Femur (tissue), 1 donor: ENCODE measurements at regions not wholly inside any gene's neighbourhood (a gene's known extent, or its start where the extent isn't known, plus 50 kb on each side); places are given as distances from the start of the nearest gene placed in this dataset.

ENCODE experiments used
- DNase-seq: peaks from one replicate; pipeline ENCODE4 v3.0.0-alpha.2; 2017

- DNase-seq, result no peak
Measured at GRCh38 chr2:58879834-58880233, 638.7 kb upstream of the FANCL start.

- DNase-seq, result no peak
Measured at GRCh38 chr2:58878778-58879177, 637.7 kb upstream of the FANCL start.

- peak; percentile 33 for DNase-seq
Measured at GRCh38 chr2:58876126-58876525, 635.0 kb upstream of the FANCL start.

- peak; percentile 34 for DNase-seq
Measured at GRCh38 chr2:58875436-58875835, 634.3 kb upstream of the FANCL start.

GRCh38 chr2:58871469-58872142, 630.5 kb upstream of the FANCL start:
- no peak for DNase-seq

- no peak for DNase-seq
Measured at GRCh38 chr2:58870704-58871103, 629.6 kb upstream of the FANCL start.

- DNase-seq, result no peak
Measured at GRCh38 chr2:58866946-58867345, 625.8 kb upstream of the FANCL start.

- no peak for DNase-seq
Measured at GRCh38 chr2:58866527-58866926, 625.4 kb upstream of the FANCL start.

- no peak for DNase-seq
Measured at GRCh38 chr2:58866040-58866439, 624.9 kb upstream of the FANCL start.

- no peak for DNase-seq
Measured at GRCh38 chr2:58865436-58865835, 624.3 kb upstream of the FANCL start.

GRCh38 chr2:58862244-58862643, 621.1 kb upstream of the FANCL start:
- DNase-seq, result no peak

- no peak for DNase-seq
Measured at GRCh38 chr2:58860586-58860985, 619.5 kb upstream of the FANCL start.

GRCh38 chr2:58856100-58856499, 615.0 kb upstream of the FANCL start:
- no peak for DNase-seq

GRCh38 chr2:58853420-58853819, 612.3 kb upstream of the FANCL start:
- DNase-seq, result no peak

GRCh38 chr2:58852905-58853304, 611.8 kb upstream of the FANCL start:
- no peak for DNase-seq

- no peak for DNase-seq
Measured at GRCh38 chr2:58852243-58852642, 611.1 kb upstream of the FANCL start.

- no peak for DNase-seq
Measured at GRCh38 chr2:58851598-58851997, 610.5 kb upstream of the FANCL start.

GRCh38 chr2:58845011-58845410, 603.9 kb upstream of the FANCL start:
- DNase-seq, result no peak

GRCh38 chr2:58842501-58843155, 601.5 kb upstream of the FANCL start:
- no peak for DNase-seq

GRCh38 chr2:58834404-58834803, 593.3 kb upstream of the FANCL start:
- DNase-seq, result peak; percentile 43

GRCh38 chr2:58826795-58827194, 585.7 kb upstream of the FANCL start:
- no peak for DNase-seq

- no peak for DNase-seq
Measured at GRCh38 chr2:58812771-58813344, 571.7 kb upstream of the FANCL start.

GRCh38 chr2:58805126-58805525, 564.0 kb upstream of the FANCL start:
- DNase-seq, result no peak

- no peak for DNase-seq
Measured at GRCh38 chr2:58803192-58803591, 562.1 kb upstream of the FANCL start.

GRCh38 chr2:58800881-58801280, 559.8 kb upstream of the FANCL start:
- no peak for DNase-seq
